HG02870 (cell line): ENCODE measurements at regions not wholly inside any gene's neighbourhood (a gene's known extent, or its start where the extent isn't known, plus 50 kb on each side); places are given as distances from the start of the nearest gene placed in this dataset.
A peak's percentile ranks its signal among the peaks of the same experiment; 100 is the strongest.

Experiments used
- ATAC-seq: cut with Tn5 transposase; IDR thresholded peaks from one replicate; pipeline ENCODE4 v1.9.1; 2021; ENCODE audit warnings: mild to moderate bottlenecking, moderate library complexity; ENCODE audit not compliant: unreplicated experiment

GRCh38 chr11:92812841-92813240 lies 156.6 kb upstream of the MTNR1B start:
- ATAC-seq = no peak

DNA sequence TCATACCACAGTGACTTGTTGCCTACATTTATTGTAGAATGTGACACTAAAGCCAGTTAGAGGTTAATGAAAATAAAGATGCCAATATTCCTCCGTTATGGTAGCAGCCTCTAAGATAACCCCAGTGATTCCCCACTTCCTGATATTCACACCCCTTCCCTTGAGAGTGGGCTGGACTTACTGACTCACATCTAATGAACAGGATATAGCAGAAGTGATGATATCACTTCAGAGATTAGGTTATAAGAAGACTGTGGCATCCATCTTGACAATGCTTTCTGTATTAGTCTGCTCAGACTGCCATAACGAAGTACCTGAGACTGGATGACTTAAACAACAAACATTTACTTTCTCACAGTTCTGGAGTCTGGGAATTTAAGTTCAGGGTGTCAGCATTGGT lies 149.6 kb upstream of the MTNR1B start:
- ATAC-seq = no peak

DNA sequence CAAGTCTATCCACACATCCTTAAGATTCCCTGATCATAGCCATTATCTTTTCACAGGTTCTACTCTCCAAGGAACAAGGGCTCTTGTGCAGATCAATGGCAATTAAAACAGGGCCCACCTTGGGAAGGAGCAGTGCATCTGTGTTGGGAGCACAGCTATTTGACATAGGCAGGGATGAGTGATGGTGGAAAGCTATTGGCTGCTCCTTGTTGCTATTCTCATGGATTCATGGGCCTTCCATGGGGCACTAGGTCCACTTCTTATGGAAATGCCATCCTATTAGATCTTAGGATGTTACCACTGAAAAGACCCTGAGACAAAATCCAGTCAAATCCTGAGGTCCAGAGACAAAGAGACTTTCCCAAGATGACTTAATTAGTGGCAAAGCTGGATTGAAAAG lies 148.6 kb upstream of the MTNR1B start:
- ATAC-seq = no peak

DNA sequence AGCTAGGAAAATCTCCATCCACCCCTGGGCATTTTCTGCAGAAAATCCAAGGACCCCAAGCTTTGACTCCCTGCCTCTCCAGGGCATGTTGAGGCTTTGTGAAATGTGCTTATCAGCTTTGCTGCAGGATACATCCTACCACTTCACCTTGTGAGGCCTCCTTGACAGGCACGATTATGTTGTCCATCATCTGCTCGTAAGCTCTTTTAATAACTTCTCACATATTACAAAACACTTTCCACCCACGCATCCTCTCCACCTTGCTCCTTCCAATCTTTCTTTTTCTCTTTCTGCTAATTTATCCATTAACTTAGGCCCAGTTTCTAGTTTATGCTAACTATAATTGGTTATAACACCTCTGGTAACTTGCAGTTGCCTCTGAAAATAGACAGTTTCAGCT lies 147.0 kb upstream of the MTNR1B start:
- no peak for ATAC-seq

DNA sequence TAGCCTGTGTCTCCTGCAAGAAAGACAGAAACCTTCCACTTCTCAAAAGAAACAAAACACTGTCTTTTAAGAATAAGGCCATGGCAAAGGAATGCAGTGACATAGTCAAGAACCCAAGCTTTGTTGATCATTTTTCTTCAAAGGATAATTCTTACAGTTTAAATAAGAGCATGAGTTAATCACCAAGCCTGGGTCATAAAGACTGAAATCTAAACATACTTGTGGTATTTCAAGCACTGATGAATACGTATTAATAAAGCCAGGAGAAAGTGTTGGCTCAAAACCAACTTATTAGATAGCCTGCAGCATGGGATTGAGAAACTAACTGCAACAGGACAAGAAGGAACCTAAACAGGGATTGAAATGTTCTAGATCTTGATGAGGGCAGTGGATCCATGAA lies 143.3 kb upstream of the MTNR1B start:
- no peak for ATAC-seq

DNA sequence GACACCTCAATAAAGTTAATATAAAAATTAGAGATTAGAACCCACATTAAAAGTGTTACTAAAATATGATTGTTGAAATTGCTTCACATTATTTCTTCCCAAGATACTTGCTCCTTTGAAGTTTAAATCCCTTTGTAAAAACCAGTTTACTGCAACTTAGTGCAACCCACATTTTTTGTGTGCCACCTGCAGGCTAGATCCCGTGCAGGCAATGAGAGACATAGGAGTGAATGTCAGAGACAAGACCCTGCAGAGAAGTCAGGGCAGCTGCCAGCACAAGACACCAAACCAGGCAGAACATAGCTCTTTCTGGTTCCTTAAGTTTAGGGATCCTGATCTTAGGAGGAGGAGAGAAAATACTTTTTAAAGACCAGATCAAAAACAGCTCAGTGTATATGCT lies 142.8 kb upstream of the MTNR1B start:
- no peak for ATAC-seq

- no peak for ATAC-seq
Measured at GRCh38 chr11:92827132-92827531, 142.3 kb upstream of the MTNR1B start.

DNA sequence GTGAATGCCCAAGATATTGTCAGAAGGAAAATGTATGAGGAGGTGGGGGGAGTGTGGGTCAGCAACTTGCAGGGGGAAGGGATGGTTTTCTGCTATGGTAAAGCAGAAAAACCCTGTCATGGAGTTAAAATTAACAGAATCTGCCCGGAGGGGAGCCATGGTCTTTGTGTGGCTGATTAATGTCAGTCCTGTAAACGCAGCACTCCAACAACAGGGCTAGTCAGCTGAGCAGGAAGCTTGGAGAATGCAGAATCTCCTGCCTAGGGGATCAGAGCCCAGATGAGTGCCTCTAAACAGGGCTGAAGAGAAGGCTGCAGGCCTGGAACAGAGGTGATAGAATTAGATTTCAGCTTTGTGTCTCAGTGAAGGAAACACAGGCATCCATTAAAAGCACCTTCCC lies 140.9 kb upstream of the MTNR1B start:
- no peak for ATAC-seq

DNA sequence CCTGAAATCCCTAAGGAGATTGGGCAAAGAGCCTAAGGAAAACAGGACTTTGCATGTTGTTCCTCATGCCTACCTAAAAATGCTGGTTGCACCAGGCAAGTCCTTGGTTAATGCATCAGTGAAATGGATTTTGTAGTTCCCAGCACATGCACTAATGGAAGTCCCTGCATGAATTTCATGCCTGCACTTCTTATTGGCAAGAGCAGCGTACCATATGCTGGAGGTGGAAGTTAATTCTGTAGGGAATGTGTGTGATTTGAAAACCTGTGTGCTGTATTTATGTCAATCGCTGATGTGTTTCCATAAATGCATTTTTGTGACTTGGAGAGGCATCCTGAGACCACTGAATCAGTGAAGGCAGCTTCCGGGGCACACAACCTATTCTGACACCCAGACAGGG lies 140.3 kb upstream of the MTNR1B start:
- no peak for ATAC-seq

DNA sequence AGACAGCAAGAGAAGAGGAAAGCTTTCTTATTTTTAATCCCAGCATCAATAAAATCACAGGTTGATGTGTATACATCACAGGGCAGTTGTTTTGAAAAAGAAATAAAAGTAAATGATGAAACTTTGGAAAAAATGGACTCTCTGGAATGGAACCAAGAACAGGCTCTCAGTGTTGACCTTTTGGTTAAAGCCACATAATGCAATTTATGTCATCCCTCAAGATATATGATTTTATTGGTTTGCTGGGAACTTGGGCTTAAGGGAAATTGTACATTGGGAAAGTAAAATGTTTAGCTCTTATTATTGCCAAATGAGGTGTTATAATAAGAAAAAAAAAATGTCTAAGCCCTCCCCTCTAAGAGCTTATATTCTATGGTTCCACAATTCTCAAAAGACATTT lies 139.8 kb upstream of the MTNR1B start:
- no peak for ATAC-seq

GRCh38 chr11:92830377-92831155 lies 138.9 kb upstream of the MTNR1B start:
- peak; percentile 81 for ATAC-seq

- ATAC-seq = no peak
Measured at GRCh38 chr11:92834296-92835020, 135.0 kb upstream of the MTNR1B start.

DNA sequence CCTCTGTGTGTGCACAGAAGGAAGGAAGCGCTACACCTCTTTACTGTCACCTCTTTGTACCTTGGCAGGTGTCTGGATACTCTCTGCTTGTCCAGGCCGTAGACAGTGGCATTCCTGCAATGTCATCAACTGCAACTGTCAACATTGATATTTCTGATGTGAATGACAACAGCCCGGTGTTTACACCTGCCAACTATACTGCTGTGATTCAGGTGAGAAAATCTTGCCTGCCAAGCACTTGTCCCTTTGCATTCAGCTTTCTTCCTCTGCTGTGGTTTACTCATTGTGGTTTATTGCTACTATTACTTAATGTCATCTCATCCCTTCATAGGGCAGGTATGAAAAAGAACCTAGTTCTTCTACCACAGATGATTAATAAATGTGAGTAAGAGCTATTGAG lies 131.9 kb upstream of the MTNR1B start:
- ATAC-seq = no peak

DNA sequence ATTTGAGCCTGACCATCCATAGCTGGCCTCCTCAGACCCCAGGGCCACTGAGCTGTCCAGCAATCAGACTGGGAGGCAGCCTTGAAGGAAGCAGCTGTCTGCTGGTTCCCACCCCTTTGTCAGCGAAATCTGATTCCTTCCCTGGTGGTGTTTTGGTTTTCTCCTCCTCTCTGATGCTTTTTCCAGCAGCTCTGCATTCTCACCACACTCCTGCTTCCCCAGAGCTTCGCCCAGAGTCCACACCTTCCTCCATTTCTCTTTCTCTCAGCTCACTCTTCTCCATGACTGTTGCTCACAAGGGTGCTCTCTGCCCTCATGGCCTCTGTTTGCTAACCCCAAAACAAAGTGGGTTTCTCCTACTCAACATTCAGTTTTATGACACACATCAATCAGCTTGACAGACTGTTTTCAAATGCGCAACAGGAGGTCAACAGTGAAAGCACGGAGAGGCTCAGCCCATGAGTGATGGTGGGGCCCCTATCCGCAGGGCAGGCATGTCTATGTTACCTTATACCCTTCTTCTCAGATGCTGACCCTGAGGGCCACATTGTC lies 130.6 kb upstream of the MTNR1B start:
- ATAC-seq = no peak

- no peak for ATAC-seq
Measured at GRCh38 chr11:92839450-92839849, 130.0 kb upstream of the MTNR1B start.

DNA sequence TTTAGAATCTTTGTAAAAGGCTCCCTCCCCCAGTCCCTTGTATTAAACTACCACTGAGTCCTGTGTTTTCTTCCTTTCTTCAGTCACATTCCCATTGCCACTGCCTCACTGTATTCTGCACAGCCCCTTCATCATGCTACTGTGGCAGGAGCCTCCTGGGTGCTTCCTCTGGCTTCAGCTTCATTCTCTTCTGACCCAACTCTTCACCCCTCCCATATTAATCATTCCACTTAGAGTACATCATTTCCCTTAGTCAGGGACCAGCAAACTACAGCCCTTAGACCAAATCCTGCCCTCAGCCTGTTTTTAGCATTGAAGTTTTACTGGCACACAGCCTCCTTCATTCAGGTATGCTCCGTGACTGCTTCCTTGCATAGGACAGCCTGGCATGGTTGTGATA lies 127.7 kb upstream of the MTNR1B start:
- ATAC-seq = no peak

DNA sequence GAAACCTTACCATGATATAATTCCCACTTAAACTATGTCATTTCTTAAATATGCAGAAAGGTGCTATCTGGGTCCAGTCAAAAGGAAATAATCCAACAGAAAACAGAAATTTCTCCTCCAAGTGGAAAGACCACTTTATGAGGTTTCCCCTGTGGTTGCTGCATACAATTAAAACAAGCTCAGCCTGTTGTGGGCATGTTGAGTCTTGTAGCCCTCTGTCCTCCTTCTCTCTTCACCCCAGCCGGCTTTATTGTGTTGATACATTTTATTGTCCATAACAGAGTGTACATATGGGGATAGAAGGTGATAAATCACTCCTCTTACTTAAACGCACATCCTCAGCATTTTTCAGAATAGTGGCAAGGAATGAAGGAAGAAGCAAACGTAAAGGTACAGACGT lies 126.0 kb upstream of the MTNR1B start:
- ATAC-seq = no peak

- ATAC-seq = no peak
Measured at GRCh38 chr11:92844197-92844596, 125.3 kb upstream of the MTNR1B start.

- no peak for ATAC-seq
Measured at GRCh38 chr11:92845390-92845789, 124.1 kb upstream of the MTNR1B start.

- no peak for ATAC-seq
Measured at GRCh38 chr11:92845805-92846204, 123.6 kb upstream of the MTNR1B start.

DNA sequence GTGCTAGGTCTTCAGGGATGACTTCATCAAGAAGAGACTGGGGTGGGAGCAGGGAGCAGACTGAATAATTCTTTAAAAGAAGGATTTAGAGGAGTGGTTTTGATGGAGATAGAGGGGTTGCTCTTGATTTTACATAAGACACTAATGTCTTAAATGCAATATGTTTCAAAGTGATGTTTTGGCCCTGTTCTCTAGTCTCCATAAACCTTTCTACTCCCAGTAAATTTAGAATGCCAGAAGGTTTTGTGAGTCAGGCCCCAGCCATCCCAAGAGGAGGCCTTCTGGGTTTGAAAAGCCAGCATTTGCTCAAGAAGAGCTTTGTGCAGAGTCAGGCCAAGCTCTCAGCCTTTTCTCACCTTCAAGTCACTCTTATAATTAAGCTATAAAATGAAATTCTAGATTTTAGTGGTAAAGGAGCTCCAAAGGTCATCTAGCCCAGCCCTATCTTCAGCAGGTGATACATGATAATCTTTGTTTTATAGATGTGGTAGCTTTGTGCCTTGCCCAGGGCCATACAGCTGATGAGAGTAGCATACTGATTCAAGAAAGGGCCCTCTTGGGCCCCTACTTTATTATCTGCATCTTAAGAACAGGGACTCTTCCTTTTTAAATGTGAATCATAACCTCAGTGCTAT lies 122.8 kb upstream of the MTNR1B start:
- ATAC-seq = no peak

DNA sequence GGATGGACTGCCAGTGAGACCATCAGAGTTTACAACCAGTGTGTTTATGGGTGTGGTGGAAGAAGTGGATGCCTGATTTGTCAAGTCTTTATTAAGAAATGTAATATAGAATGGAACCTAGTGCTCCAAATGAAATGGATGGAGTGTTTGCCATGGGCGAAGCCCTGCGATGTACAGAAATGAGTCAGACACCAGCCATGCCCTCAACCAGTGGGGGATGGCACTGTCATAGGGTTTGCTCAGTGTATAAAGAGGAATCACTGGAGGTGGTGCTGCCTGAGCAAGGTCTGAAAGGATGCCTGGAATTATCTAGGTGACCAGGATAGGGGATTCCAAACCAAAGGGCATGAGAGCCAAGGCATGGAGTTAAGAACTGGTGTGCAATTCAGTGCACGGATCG lies 120.9 kb upstream of the MTNR1B start:
- no peak for ATAC-seq
